KMS-11 (cell line): ENCODE measurements at regions not wholly inside any gene's neighbourhood (a gene's known extent, or its start where the extent isn't known, plus 50 kb on each side); places are given as distances from the start of the nearest gene placed in this dataset.

Experiments
- H2AFZ ChIP-seq: fragments of 200-600 bp; sonication (generic); 2 replicates; pipeline ENCODE4 v1.6.1; 2016; ENCODE audit warnings: antibody characterized with exemption, mixed run types, low read depth
- H3K27ac ChIP-seq: fragments of 200-600 bp; sonication (generic); 2 replicates; pipeline ENCODE4 v1.6.1; 2016; ENCODE audit warnings: mild to moderate bottlenecking, mixed run types
- H3K27me3 ChIP-seq: fragments of 200-600 bp; sonication (generic); 2 replicates; pipeline ENCODE4 v1.6.1; 2017; ENCODE audit warnings: mild to moderate bottlenecking, low read depth, mixed run types, moderate library complexity; ENCODE audit not compliant: insufficient read depth
- H3K36me3 ChIP-seq: fragments of 200-600 bp; sonication (generic); 2 replicates; pipeline ENCODE4 v1.6.1; 2017; ENCODE audit warnings: mild to moderate bottlenecking, mixed run types; ENCODE audit not compliant: insufficient read depth
- H3K4me1 ChIP-seq: fragments of 200-600 bp; sonication (generic); 2 replicates; pipeline ENCODE4 v1.6.1; 2016; ENCODE audit warnings: mild to moderate bottlenecking, low read depth, mixed run types; ENCODE audit not compliant: poor library complexity, severe bottlenecking
- H3K4me2 ChIP-seq: fragments of 200-600 bp; sonication (generic); 2 replicates; pipeline ENCODE4 v1.7.0; 2016; ENCODE audit warnings: mild to moderate bottlenecking, mixed run types
- H3K4me3 ChIP-seq: fragments of 200-600 bp; sonication (generic); IDR thresholded peaks from 2 replicates; pipeline ENCODE4 v1.6.1; 2017; ENCODE audit warnings: low read depth, low read length, mixed read lengths; ENCODE audit not compliant: insufficient read depth
- H3K79me2 ChIP-seq: fragments of 200-600 bp; sonication (generic); 2 replicates; pipeline ENCODE4 v1.6.1; 2016; ENCODE audit warnings: low read depth, mixed run types; ENCODE audit not compliant: insufficient read depth
- H3K9ac ChIP-seq: fragments of 200-600 bp; sonication (generic); 2 replicates; pipeline ENCODE4 v1.6.1; 2016; ENCODE audit warnings: mild to moderate bottlenecking, mixed run types
- H4K20me1 ChIP-seq: fragments of 200-600 bp; sonication (generic); 2 replicates; pipeline ENCODE4 v1.6.1; 2016; ENCODE audit warnings: mild to moderate bottlenecking, mixed run types; ENCODE audit not compliant: insufficient read depth
- CTCF ChIP-seq: fragments of 200-600 bp; sonication (generic); conservative IDR thresholded peaks from 2 replicates; pipeline ENCODE4 v1.6.1; 2017; ENCODE audit warnings: low read depth, mild to moderate bottlenecking, antibody characterized with exemption, low read length, moderate library complexity, mixed read lengths

GRCh38 chr6:40336296-40336695 is 250.9 kb downstream of the LRFN2 start:
- TF ChIP-seq CTCF = no peak
- Histone ChIP-seq H3K27me3 (no peaks in the 10 kb centered on the region), H4K20me1 (no peaks in the 10 kb centered on the region), H3K4me3 (no peak overlapping the region), H3K4me2 (no peak overlapping the region), H3K4me1 (no peaks in the 10 kb centered on the region), H3K9ac (no peak overlapping the region), H3K36me3 (no peaks in the 10 kb centered on the region), H3K27ac (no peak overlapping the region), H2AFZ (no peak overlapping the region), H3K79me2 (no peaks in the 10 kb centered on the region)

- H3K27me3 ChIP-seq = no peaks in the 10 kb centered on the region
- H3K4me1 ChIP-seq = no peaks in the 10 kb centered on the region
- TF ChIP-seq CTCF = no peak
- no peak overlapping the region for H3K9ac ChIP-seq
- no peak overlapping the region for H3K4me2 ChIP-seq
- H3K36me3 ChIP-seq = no peaks in the 10 kb centered on the region
- no peaks in the 10 kb centered on the region for H4K20me1 ChIP-seq
- H3K27ac ChIP-seq = no peak overlapping the region
- H3K79me2 ChIP-seq = no peaks in the 10 kb centered on the region
- no peak overlapping the region for H3K4me3 ChIP-seq
- H2AFZ ChIP-seq = no peak overlapping the region
Observed at GRCh38 chr6:40334496-40335270, 252.5 kb downstream of the LRFN2 start.

- Histone ChIP-seq H3K4me2 (no peak overlapping the region), H4K20me1 (no peaks in the 10 kb centered on the region), H3K27ac (no peak overlapping the region)
Observed at GRCh38 chr6:40331545-40331944, 255.6 kb downstream of the LRFN2 start.

GRCh38 chr6:40330301-40330721 is 256.9 kb downstream of the LRFN2 start:
- Histone ChIP-seq H2AFZ (no peak overlapping the region), H3K27ac (no peak overlapping the region), H3K4me1 (no peaks in the 10 kb centered on the region), H3K4me3 (no peak overlapping the region), H3K79me2 (no peaks in the 10 kb centered on the region), H3K9ac (no peak overlapping the region), H3K36me3 (no peaks in the 10 kb centered on the region), H3K27me3 (no peaks in the 10 kb centered on the region), H4K20me1 (no peaks in the 10 kb centered on the region), H3K4me2 (no peak overlapping the region)
- TF ChIP-seq CTCF = no peak

More at GRCh38 chr6:40331545-40331944, 255.6 kb downstream of the LRFN2 start:
- no peaks in the 10 kb centered on the region for H3K27me3 ChIP-seq
- H2AFZ ChIP-seq = no peak overlapping the region
- no peaks in the 10 kb centered on the region for H3K4me1 ChIP-seq
- H3K9ac ChIP-seq = no peak overlapping the region
- H3K4me3 ChIP-seq = no peak overlapping the region
- no peaks in the 10 kb centered on the region for H3K36me3 ChIP-seq
- TF ChIP-seq CTCF = no peak
- H3K79me2 ChIP-seq = no peaks in the 10 kb centered on the region
